NCI-H2171 (cell line): ENCODE measurements at regions not wholly inside any gene's neighbourhood (a gene's known extent, or its start where the extent isn't known, plus 50 kb on each side); places are given as distances from the start of the nearest gene placed in this dataset.
"Not testable (repeated sequence)": the region's sequence is repeated elsewhere in the genome, so short reads cannot be mapped to it uniquely, and the experiment has no call there.

Experiments
- DNase-seq: peaks from one replicate; lab custom pipeline; 2025; lab: John Stamatoyannopoulos, UW

DNA sequence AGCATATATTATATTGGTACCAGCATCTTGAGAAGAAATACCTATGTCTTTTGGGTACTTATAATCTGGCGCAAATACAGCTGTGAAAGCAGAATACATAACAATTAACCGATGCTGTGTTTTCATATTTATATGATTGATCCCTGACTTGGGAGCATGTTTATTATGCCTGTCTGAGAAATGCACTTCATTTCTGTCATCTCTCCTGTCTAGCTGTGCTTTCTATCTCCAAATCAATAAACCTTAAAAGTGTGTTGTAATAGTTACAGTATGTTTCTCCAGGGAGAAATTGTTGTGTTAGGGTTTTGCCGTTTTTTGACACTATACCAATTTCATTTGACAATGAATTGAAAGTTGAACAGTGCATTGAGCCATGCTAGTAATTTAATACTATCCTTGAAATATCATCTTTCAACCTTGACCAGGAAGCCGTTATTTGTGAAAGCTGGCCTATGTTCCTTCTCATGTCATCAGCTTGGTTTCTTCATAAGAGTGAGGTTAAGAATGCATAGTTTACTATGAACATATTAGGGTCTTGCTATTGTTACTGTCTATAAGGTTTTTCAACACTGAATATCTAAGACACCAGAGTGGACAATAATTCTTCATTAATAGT lies 206.2 kb upstream of the PCDH18 start:
- no peak for DNase-seq

DNA sequence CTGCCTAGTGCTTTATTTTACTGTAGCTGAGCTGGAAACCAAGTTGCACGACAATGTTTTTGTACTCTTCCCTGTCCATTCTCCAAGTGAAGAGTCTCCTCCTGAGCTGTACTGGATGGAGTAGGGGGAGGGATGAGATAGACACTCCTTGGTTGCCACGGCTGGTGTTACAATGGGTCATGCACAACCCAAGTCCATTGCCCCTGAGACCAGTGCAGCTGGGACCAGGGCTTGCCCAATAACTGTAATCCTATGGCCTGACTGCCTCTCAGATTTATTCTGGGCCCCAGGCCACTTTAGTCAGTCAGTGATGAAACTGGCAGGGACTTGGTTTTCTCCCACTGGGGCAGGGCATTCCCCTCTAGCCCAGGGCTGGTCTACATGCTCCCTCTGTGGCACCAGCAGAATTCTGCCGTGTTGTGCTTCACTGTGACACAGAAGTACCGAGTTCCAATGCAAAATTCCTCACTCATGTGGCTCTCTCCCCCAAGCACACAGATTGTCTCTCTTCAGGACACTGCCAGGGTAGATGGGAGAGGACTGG lies 203.3 kb upstream of the PCDH18 start:
- DNase-seq, result no peak

DNA sequence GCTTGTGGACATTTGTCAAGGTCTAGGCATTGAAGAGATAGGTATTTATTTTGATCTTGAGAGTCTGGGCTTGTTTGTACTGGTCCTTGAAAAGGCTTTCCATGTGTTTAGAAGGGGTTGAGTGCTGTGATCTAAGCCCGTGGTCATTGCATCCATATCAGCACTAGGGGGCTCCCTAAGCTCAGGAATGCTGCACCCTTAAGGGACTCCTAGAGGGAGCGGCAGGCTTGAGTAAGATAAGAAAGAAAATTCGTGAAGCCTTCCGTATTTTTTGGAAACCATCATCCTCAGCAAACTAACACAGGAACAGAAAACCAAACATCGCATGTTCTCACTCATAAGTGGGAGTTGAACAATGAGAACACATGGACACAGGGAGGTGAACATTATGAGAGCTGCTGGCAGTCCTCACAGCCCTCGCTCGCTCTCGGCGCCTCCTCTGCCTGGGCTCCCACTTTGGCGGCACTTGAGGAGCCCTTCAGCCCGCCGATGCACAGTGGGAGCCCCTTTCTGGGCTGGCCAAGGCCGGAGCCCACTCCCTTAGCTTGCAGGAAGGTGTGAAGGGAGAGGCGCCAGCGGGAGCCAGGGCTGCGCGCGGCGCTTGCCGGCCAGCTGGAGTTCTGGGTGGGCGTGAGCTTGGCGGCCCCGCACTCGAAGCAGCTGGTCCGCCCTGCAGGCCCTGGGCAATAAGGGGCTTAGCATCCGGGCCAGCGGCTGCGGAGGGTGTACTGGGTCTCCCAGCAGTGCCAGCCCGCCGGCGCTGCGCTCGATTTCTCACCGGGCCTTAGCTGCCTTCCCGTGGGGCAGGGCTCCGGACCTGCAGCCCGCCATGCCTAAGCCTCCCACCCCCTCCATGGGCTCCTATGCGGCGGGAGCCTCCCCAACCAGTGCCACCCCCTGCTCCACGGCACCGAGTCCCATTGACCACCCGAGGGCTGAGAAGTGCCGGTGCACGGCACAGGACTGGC lies 201.2 kb upstream of the PCDH18 start:
- not testable (repeated sequence) for DNase-seq

GRCh38 chr4:137722910-137723309 lies 190.6 kb upstream of the PCDH18 start:
- DNase-seq, result no peak

- no peak for DNase-seq
These were observed 179.2 kb upstream of the PCDH18 start for GRCh38 chr4:137711502-137711901.

DNA sequence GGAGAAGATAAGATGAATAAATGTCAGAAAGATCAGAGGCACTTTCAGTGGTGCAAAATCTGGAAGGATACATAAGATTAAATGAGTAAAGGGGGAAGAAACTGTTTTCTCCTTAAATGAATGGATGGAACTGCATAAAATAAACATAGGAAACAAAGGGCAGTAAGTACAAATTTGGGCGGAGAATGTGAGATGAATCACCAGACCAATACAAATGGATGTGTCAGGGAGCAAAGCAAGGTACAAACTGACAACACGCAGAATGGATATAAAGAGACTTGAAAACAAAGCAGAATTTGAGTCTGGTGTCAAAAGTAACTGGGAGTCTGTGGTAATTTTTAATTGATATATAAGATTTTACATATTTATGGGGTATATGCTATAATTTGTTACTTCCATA lies 175.3 kb upstream of the PCDH18 start:
- DNase-seq, result no peak

- no peak for DNase-seq
These were observed 174.9 kb upstream of the PCDH18 start for GRCh38 chr4:137707102-137707620.

DNA sequence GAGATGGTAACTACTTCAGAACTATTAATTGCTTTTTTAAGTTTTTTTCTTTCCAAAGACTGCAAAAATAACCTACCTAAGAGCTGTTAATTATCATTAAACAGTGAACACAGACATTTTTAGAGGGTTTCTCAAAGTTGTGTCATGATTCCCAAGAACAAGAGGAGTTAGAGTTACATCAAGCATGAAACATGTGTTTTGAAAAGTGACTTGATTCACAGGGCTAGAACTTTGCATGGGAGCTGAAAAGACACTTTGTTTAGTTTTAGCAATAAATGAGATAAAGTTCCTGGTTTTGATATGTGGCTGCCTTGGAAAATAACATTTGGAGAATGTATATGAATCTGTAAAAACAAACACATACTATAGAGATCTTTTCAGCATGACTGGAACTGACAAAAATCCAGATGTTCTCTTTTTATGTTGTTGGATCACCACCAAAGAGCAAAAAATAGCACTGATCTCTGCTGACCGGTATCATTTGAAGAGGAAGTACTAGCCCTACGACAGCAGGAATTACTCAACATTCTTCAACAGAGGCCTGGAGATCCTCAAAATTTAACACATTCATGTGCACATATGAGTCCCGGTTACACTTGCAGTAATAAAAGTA lies 173.0 kb upstream of the PCDH18 start:
- DNase-seq, result no peak

DNA sequence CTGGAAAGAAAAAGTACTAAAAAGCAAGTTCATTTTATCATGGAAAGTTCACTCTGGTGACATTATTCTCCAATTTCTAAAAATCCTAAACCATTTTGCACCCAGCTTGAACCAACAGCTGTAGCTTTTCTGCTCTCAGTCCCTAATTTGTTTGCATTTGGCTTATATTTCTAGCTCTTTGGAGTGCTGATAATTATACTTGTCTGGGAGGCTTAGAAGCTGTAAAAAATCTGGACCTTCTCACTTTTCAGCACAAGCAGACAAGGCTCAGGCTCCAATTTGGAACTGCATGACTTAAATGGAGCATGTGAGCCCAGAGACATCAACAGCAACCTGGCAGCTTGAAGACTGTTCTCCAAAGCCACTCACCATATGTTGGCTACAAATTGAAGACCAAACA lies 170.9 kb upstream of the PCDH18 start:
- peak; percentile 39 for DNase-seq

DNA sequence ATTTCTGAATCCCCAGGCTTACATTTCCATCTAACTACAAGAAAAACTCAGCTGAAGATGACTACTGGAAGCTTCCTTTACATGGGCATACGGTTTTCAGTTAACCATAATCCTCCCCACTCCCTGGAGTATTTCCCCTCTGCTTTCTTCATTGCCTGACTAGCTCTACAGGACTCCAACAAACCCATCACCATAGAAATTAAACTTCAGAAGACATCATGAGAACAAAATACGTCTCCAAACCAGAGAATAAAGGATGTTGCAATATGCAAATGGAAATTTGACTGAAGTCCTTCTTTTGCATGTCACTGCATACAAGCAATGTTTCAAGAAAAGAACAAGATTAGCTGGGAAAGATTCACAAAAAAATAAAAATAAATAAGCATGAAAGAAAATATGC lies 170.2 kb upstream of the PCDH18 start:
- DNase-seq, result no peak

DNA sequence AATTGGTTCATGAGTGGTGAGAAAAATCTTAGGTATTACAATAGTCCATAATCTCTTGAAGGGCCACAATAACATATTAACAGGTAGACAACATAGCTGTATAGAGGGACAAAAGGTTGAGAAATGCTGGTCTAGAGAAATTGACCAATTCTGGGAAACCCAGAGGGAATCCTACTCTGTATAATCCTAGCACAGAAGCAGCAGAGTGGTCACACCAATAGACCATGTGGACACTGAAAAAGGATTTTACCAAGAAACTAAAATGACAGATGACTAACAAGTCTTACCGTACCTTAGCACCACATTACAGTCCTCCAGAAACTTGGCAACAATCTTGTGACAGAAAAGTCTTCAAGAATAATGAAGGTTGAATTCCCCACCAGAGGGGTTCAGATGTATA lies 169.1 kb upstream of the PCDH18 start:
- DNase-seq, result no peak

DNA sequence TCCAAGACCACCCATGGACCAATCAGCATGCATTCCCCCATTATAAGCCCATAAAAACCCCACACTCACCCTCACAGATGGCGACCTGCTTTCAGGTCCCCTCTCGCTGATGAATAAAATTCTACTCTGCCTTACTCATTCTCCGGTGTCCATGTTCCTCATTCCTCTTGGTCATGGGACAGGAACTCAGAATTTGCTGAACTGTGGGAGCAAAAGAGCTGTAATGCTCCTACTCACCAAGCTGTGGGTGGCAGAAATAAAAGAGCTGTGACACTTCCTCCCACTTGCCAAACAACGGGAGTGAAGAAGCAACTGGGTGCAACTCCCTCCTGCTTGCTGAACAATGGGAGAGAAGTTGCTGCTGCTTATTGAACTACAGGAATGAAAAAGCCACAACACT lies 168.5 kb upstream of the PCDH18 start:
- no peak for DNase-seq

GRCh38 chr4:137700072-137700471 lies 167.8 kb upstream of the PCDH18 start:
- no peak for DNase-seq

DNA sequence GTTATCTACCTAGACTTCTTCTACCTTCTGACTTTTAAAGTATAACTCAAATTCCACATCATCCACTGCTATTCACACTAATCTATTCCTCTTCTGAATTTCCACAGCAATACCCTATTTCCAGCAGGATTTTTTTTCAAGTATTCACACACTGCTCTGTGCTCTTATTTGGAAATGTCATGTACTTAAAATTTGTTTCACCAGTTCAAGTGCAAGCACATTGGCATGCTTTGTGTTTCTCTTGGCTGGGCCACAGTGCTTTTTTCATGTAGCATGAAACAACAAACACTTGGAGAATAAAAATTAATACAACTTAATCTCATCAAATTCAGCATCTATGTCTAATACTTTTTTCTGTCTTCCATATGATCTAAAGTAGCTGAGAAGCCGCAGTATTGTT lies 161.8 kb upstream of the PCDH18 start:
- no peak for DNase-seq

- DNase-seq, result no peak
These were observed 161.3 kb upstream of the PCDH18 start for GRCh38 chr4:137693641-137694040.

DNA sequence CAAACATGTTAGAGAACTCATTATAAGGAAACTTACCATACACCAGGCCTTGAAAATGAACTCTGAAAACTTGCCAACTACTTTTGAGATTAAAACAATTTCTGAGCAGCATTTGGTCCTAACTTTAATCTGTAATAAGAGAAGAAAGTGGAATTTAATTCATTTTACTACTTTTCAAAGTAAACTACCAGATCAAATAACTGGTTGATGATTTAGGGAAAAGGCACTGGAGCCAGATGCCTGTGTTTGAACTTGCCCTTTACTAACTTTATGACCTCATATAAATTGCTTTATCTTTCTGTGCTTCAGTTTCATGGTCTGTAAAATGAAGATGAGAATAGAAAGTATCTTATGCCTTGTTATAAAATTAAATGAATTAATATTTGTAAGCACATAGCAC lies 159.9 kb upstream of the PCDH18 start:
- no peak for DNase-seq

GRCh38 chr4:137688651-137689050 lies 156.4 kb upstream of the PCDH18 start:
- no peak for DNase-seq

- peak; percentile 7 for DNase-seq
These were observed 153.1 kb upstream of the PCDH18 start for GRCh38 chr4:137685357-137685756.

- no peak for DNase-seq
These were observed 148.8 kb upstream of the PCDH18 start for GRCh38 chr4:137681081-137681480.

GRCh38 chr4:137678796-137679195 lies 146.5 kb upstream of the PCDH18 start:
- DNase-seq, result no peak

GRCh38 chr4:137677863-137678262 lies 145.6 kb upstream of the PCDH18 start:
- DNase-seq, result no peak

- DNase-seq, result no peak
These were observed 144.2 kb upstream of the PCDH18 start for GRCh38 chr4:137676357-137676998.
